GM10266 (cell line): ENCODE measurements at regions not wholly inside any gene's neighbourhood (a gene's known extent, or its start where the extent isn't known, plus 50 kb on each side); places are given as distances from the start of the nearest gene placed in this dataset.

ENCODE experiments used
- DNase-seq: peaks from one replicate; pipeline ENCODE4 v3.0.0; 2012; ENCODE audit errors: extremely low spot score
- CTCF ChIP-seq: IDR thresholded peaks from 2 replicates; pipeline ENCODE4 v1.5.1; 2012; ENCODE audit warnings: mild to moderate bottlenecking, low read depth; ENCODE audit not compliant: control insufficient read depth, insufficient read depth; ENCODE audit errors: missing control alignments

- DNase-seq = no peak
- TF ChIP-seq CTCF = no peak
These were observed 198.7 kb downstream of the MOXD1 start for GRCh38 chr6:132202574-132202973.

DNA sequence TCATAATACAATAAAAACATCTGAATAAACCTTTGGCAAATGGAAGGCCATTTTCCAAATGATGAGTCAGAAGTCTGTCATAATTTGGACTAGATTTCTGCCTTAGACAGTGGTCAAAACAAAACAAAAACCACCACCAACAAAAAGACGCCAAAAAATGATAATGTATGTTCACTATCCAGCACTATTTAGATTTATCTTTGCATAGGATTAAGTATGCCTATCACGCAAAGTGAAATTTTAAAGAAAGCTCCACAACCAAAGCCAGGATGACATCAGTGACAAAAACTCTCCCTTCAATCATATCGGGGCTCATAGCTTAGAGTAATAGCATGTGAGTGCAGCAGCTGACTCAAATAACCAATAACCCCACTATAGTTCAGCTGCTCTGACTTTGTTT, 201.9 kb downstream of the MOXD1 start:
- DNase-seq = no peak
- TF ChIP-seq CTCF = no peak

DNA sequence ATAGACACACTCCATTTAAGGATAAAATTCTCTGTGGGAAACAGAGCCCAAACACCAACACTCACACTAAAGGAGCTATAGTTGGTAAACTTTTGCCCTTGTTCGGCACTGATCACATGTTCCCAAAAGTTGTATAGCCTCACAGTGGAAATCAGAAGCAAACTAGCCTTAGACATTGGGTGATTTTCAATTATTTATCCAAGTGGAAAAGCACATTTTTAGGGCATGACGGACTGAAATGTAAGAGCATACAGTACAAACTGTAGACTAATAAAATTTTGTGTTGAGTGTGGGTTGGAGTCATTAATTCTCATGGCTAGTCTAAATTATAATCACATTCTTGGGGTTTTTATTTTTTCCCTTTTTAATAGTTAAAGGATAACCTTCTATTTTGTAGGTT, 202.4 kb downstream of the MOXD1 start:
- TF ChIP-seq CTCF = no peak
- DNase-seq = no peak

- no peak for TF ChIP-seq CTCF
- DNase-seq = no peak
These were observed 203.2 kb downstream of the MOXD1 start for GRCh38 chr6:132198040-132198439.

DNA sequence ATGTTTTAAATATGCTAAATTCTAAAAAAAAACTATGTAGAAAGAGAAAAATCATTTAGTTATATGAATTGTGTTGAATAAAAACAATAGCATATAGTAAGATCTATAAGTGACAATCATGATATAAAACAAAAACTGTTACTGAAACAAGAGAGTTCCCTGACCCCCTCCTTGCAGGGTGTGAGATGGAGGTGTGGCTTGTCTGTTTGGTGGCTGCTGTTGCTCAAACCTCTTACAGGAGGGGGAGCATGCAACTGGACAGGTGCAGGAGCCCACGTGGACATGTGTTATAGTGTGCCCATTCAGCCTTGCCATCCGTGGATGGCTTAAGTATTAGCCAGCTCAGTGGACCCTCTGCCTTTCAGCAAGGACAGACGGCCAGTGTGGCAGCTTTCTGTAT, 206.7 kb downstream of the MOXD1 start:
- TF ChIP-seq CTCF = no peak
- DNase-seq = no peak

DNA sequence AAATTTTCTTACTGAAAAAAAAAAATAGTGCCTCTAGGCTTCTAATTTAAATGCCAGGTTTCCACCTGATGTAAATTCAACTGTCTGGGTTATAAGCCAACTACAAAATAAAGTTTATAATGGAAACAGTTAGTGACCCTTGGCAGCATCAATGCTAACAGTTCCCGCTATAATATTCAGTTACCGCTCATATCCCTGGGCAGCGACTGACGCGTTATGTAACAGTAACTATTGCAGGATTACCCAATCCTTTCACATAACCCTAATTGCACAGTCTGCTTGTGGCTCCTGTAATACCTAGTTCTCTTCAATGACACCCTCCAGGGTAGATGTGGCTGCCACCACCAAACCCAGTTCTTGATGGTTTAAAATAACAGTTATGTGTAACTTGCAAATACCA, 208.6 kb downstream of the MOXD1 start:
- DNase-seq = no peak
- no peak for TF ChIP-seq CTCF

- no peak for TF ChIP-seq CTCF
- DNase-seq = no peak
These were observed 210.5 kb downstream of the MOXD1 start for GRCh38 chr6:132190815-132191175.
